GM23248 (cell line): ENCODE measurements at regions not wholly inside any gene's neighbourhood (a gene's known extent, or its start where the extent isn't known, plus 50 kb on each side); places are given as distances from the start of the nearest gene placed in this dataset.

Source experiments
- DNase-seq: peaks from one replicate; pipeline ENCODE4 v3.0.0-alpha.2; 2015
- H2AFZ ChIP-seq: fragments of 200-600 bp; sonication (generic); 2 replicates; pipeline ENCODE4 v1.6.1; 2016; ENCODE audit warnings: antibody characterized with exemption
- H3F3A ChIP-seq: fragments of 200-600 bp; sonication (generic); 2 replicates; pipeline ENCODE4 v1.6.1; 2016; ENCODE audit warnings: mild to moderate bottlenecking, antibody characterized with exemption, mixed run types; ENCODE audit not compliant: insufficient read depth
- H3K27ac ChIP-seq: fragments of 200-600 bp; sonication (generic); 2 replicates; pipeline ENCODE4 v1.5.1; 2016; ENCODE audit warnings: mild to moderate bottlenecking
- H3K27me3 ChIP-seq: fragments of 200-600 bp; sonication (generic); replicated peaks from 2 replicates; pipeline ENCODE4 v1.6.1; 2016; ENCODE audit warnings: mild to moderate bottlenecking; ENCODE audit not compliant: insufficient read depth
- H3K36me3 ChIP-seq: fragments of 200-600 bp; sonication (generic); 2 replicates; pipeline ENCODE4 v1.6.1; 2016; ENCODE audit warnings: low read depth, mild to moderate bottlenecking
- H3K4me1 ChIP-seq: fragments of 200-600 bp; sonication (generic); 2 replicates; pipeline ENCODE4 v1.6.1; 2016; ENCODE audit warnings: mild to moderate bottlenecking; ENCODE audit not compliant: insufficient read depth
- H3K4me2 ChIP-seq: fragments of 200-600 bp; sonication (generic); one replicate; pipeline ENCODE4 v1.6.1; 2016; ENCODE audit warnings: mild to moderate bottlenecking; ENCODE audit not compliant: unreplicated experiment
- H3K4me3 ChIP-seq: fragments of 200-600 bp; sonication (generic); 2 replicates; pipeline ENCODE4 v1.5.1; 2016; ENCODE audit warnings: mild to moderate bottlenecking
- H3K79me2 ChIP-seq: fragments of 200-600 bp; sonication (generic); 2 replicates; pipeline ENCODE4 v1.6.1; 2016; ENCODE audit warnings: mild to moderate bottlenecking; ENCODE audit not compliant: insufficient read depth
- H3K9ac ChIP-seq: fragments of 200-600 bp; sonication (generic); 2 replicates; pipeline ENCODE4 v1.6.1; 2016; ENCODE audit warnings: mild to moderate bottlenecking
- H3K9me2 ChIP-seq: fragments of 200-600 bp; sonication (generic); 2 replicates; pipeline ENCODE4 v1.6.1; 2016; ENCODE audit warnings: mixed run types, mild to moderate bottlenecking, moderate library complexity; ENCODE audit not compliant: insufficient read depth
- H3K9me3 ChIP-seq: fragments of 200-600 bp; sonication (generic); one replicate; pipeline ENCODE4 v1.6.1; 2017; ENCODE audit warnings: low read depth
- H4K20me1 ChIP-seq: fragments of 200-600 bp; sonication (generic); 2 replicates; pipeline ENCODE4 v1.6.0; 2016; ENCODE audit not compliant: insufficient read depth
- EZH2 ChIP-seq: fragments of 200-600 bp; sonication (generic); IDR thresholded peaks from 2 replicates; pipeline ENCODE4 v1.6.1; 2018; ENCODE audit warnings: antibody characterized with exemption, mild to moderate bottlenecking; ENCODE audit not compliant: insufficient read depth, poor library complexity, severe bottlenecking
- EZH2phosphoT487 ChIP-seq: fragments of 200-600 bp; sonication (generic); IDR thresholded peaks from 2 replicates; pipeline ENCODE4 v1.6.1; 2018; ENCODE audit warnings: antibody characterized with exemption, moderate library complexity, mild to moderate bottlenecking, low read depth; ENCODE audit not compliant: insufficient read depth
- WGBS, 2 experiments: methylation state at CpG; one replicate each; pipeline ENCODE4 v1.1.6; 2015 to 2017; ENCODE audit warnings: low lambda C conversion rate in 2 of 2, low coverage in 1 of 2; ENCODE audit errors: missing lambda C conversion rate in 2 of 2; 5-methylcytosine and 5-hydroxymethylcytosine counted together
- in situ Hi-C: fragments of 300-500 bp; cut with MboI; formaldehyde crosslinking; loops from 2 replicates; pipeline ENCODE4 v1.15.0; 2020

- 75 to 83% methylated on average over 5 of the region's 5 CpGs for WGBS, 2 experiments
- H4K20me1 ChIP-seq = no peaks in the 10 kb centered on the region
- H3K4me1 ChIP-seq = peaks cover 11% of the 10 kb centered on the region
- TF ChIP-seq EZH2 (no peak), EZH2phosphoT487 (no peak)
- no peak overlapping the region for H3K4me3 ChIP-seq
- no peak for DNase-seq
- no peaks in the 10 kb centered on the region for H3K9me2 ChIP-seq
- no peaks in the 10 kb centered on the region for H3K27me3 ChIP-seq
- H3K4me2 ChIP-seq = no peak overlapping the region
- no peak overlapping the region for H2AFZ ChIP-seq
- H3K27ac ChIP-seq = no peak overlapping the region
- no peaks in the 10 kb centered on the region for H3K9me3 ChIP-seq
- in situ Hi-C loops = no loop called here
- H3K36me3 ChIP-seq = no peaks in the 10 kb centered on the region
- H3K79me2 ChIP-seq = no peaks in the 10 kb centered on the region
- no peaks in the 10 kb centered on the region for H3F3A ChIP-seq
- no peak overlapping the region for H3K9ac ChIP-seq
Measured at GRCh38 chr5:125317536-125317995, 571.1 kb upstream of the ZNF608 start.

- Histone ChIP-seq H3K79me2 (no peaks in the 10 kb centered on the region), H3K36me3 (no peaks in the 10 kb centered on the region), H2AFZ (no peak overlapping the region), H4K20me1 (no peaks in the 10 kb centered on the region), H3K9me3 (no peaks in the 10 kb centered on the region), H3F3A (peaks cover 6% of the 10 kb centered on the region; the same call in 1 of the 2 replicates), H3K9ac (no peak overlapping the region), H3K27me3 (no peaks in the 10 kb centered on the region), H3K4me1 (peaks cover 19% of the 10 kb centered on the region), H3K4me3 (no peak overlapping the region), H3K4me2 (no peak overlapping the region), H3K9me2 (no peaks in the 10 kb centered on the region), H3K27ac (no peak overlapping the region)
- no peak for DNase-seq
- 85 to 100% methylated on average over 1 of the region's 1 CpG for WGBS, 2 experiments
- TF ChIP-seq EZH2 = no peak
- no peak for TF ChIP-seq EZH2phosphoT487
- in situ Hi-C loops = no loop called here
Measured at GRCh38 chr5:125321654-125322053, 575.2 kb upstream of the ZNF608 start.

GRCh38 chr5:125323613-125324012 lies 577.2 kb upstream of the ZNF608 start:
- no peaks in the 10 kb centered on the region for H3K79me2 ChIP-seq
- no peak overlapping the region for H3K4me2 ChIP-seq
- no peaks in the 10 kb centered on the region for H3K9me2 ChIP-seq
- H2AFZ ChIP-seq = no peak overlapping the region
- no peak for DNase-seq
- no peak overlapping the region for H3K27ac ChIP-seq
- in situ Hi-C loops = no loop called here
- peaks cover 6% of the 10 kb centered on the region; the same call in 1 of the 2 replicates for H3F3A ChIP-seq
- TF ChIP-seq EZH2phosphoT487 (no peak), EZH2 (no peak)
- H3K4me1 ChIP-seq = peaks cover 15% of the 10 kb centered on the region
- WGBS, 2 experiments = 22 to 35% methylated on average over 2 of the region's 2 CpGs
- no peaks in the 10 kb centered on the region for H3K9me3 ChIP-seq
- no peak overlapping the region for H3K4me3 ChIP-seq
- H3K9ac ChIP-seq = no peak overlapping the region
- H3K27me3 ChIP-seq = no peaks in the 10 kb centered on the region
- no peaks in the 10 kb centered on the region for H3K36me3 ChIP-seq
- no peaks in the 10 kb centered on the region for H4K20me1 ChIP-seq

- Histone ChIP-seq H3K27ac (no peak overlapping the region), H3K36me3 (no peaks in the 10 kb centered on the region), H3K4me2 (no peak overlapping the region), H3K9me2 (no peaks in the 10 kb centered on the region), H3K9ac (no peak overlapping the region), H4K20me1 (no peaks in the 10 kb centered on the region), H3F3A (peaks cover 6% of the 10 kb centered on the region; the same call in 1 of the 2 replicates), H3K4me3 (no peak overlapping the region), H3K27me3 (no peaks in the 10 kb centered on the region), H2AFZ (no peak overlapping the region), H3K79me2 (no peaks in the 10 kb centered on the region), H3K9me3 (no peaks in the 10 kb centered on the region), H3K4me1 (peaks cover 15% of the 10 kb centered on the region)
- TF ChIP-seq EZH2phosphoT487 = no peak
- TF ChIP-seq EZH2 = no peak
- 91 to 95% methylated on average over 4 of the region's 4 CpGs for WGBS, 2 experiments
- in situ Hi-C loops = no loop called here
- DNase-seq = no peak
Measured at GRCh38 chr5:125325488-125326149, 579.2 kb upstream of the ZNF608 start.

DNA sequence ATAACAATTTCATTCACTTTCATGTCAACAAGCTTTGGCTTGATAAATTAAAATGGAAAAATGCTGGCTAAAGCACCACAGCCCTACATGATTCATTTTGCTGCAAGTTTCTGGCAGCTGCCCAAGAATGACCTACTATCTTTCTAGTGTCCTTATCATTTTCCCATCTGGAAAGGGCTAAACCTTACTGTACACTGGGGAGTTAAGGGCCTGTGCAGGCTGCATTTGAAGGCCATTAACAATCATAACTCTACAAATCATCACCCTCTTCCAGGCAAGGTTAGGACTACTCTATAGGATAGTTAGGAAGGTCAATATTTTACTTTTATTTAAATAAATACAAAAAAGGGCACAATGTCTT lies 579.7 kb upstream of the ZNF608 start:
- Histone ChIP-seq H3K4me3 (no peak overlapping the region), H3K27ac (no peak overlapping the region), H3K4me1 (peaks cover 15% of the 10 kb centered on the region), H3K9ac (no peak overlapping the region), H3K9me3 (no peaks in the 10 kb centered on the region), H3F3A (peaks cover 6% of the 10 kb centered on the region; the same call in 1 of the 2 replicates), H2AFZ (no peak overlapping the region), H3K36me3 (no peaks in the 10 kb centered on the region), H3K27me3 (no peaks in the 10 kb centered on the region), H3K9me2 (no peaks in the 10 kb centered on the region), H4K20me1 (no peaks in the 10 kb centered on the region), H3K79me2 (no peaks in the 10 kb centered on the region), H3K4me2 (no peak overlapping the region)
- in situ Hi-C loops = no loop called here
- DNase-seq = peak; percentile 77
- no peak for TF ChIP-seq EZH2phosphoT487
- no peak for TF ChIP-seq EZH2
